ENCODE measurements at regions not wholly inside any gene's neighbourhood (a gene's known extent, or its start where the extent isn't known, plus 50 kb on each side); places are given as distances from the start of the nearest gene placed in this dataset.

GRCh38 chr7:46746695-46747687, 825.9 kb upstream of the IGFBP3 start:
- TF ChIP-seq EZH2 (IDR thresholded peaks at IDR 0.05) (no peak), TCF7L2 (IDR thresholded peaks at IDR 0.05; ENCODE audit: borderline replicate concordance, extremely low read depth, insufficient read depth, insufficient read length) (no peak), REST (IDR thresholded peaks at IDR 0.05; ENCODE audit: low read depth) (no peak), CTCF (IDR thresholded peaks at IDR 0.05 in 2 of 3, conservative IDR thresholded peaks at IDR 0.05 in 1 of 3; ENCODE audit: borderline replicate concordance in 1 of 3, insufficient read depth in 1 of 3, low read depth in 2 of 3, low read length in 2 of 3) (no peak), ATF3 (IDR thresholded peaks at IDR 0.05) (no peak), EGR1 (IDR thresholded peaks at IDR 0.05; ENCODE audit: low read depth) (no peak)
